Choroid plexus epithelial cell (primary cell): ENCODE measurements at regions not wholly inside any gene's neighbourhood (a gene's known extent, or its start where the extent isn't known, plus 50 kb on each side); places are given as distances from the start of the nearest gene placed in this dataset.

Experiments used
- DNase-seq: peaks from one replicate; pipeline ENCODE4 v3.0.0-alpha.2; 2010; ENCODE audit warnings: low read depth
- H3K4me3 ChIP-seq: 2 replicates; pipeline ENCODE4 v1.5.1; 2011; ENCODE audit warnings: low read depth, mild to moderate bottlenecking, control low read depth, low read length, moderate library complexity
- CTCF ChIP-seq: conservative IDR thresholded peaks from 2 replicates; pipeline ENCODE4 v1.5.1; 2011; ENCODE audit warnings: low read depth, mild to moderate bottlenecking, control low read depth, inconsistent platforms, low read length, moderate library complexity

- no peak overlapping the region for H3K4me3 ChIP-seq
- no peak for DNase-seq
- no peak for TF ChIP-seq CTCF
These were observed 68.8 kb upstream of the DAB2IP start for GRCh38 chr9:121582641-121583040.

DNA sequence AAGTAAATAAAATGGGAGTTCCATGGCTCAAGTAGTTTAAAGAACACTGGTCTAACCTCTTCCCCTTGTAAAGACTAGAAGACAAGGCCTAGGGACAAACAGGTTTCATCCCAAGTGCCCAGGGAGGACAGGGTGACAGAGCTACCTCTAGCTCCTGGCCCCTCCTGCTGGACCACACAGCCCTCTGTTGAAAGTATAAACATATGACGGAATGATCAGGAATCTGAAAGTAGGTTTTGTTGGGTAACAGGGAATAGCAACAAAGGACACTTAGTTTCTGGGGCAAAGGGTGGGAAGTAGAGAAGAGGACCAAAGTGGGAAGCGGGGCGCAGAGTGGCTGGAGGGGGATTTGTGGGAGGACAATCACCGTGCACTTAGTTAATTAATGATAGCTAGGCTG lies 67.0 kb upstream of the DAB2IP start:
- DNase-seq: no peak
- no peak for TF ChIP-seq CTCF
- no peak overlapping the region for H3K4me3 ChIP-seq

DNA sequence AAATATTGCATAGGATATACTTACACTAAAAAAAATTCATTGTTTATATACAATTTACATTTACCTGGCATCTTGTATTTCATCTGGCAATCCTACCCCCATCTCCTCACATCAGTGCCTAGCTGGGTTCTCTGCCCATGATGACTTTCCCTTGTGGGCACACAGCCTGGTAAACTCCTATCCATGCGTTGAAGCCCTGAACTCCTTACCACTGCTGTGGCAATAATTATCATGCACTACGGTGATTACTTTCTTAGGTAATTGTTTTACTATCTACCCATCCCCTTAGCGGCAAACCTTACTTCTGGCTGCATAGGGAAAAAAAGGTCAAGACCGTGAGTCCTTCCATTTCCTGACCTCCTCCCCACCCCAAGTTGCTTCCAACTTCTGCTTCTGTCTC lies 63.6 kb upstream of the DAB2IP start:
- no peak overlapping the region for H3K4me3 ChIP-seq
- no peak for DNase-seq
- TF ChIP-seq CTCF: no peak

GRCh38 chr9:121589986-121590385 lies 61.4 kb upstream of the DAB2IP start:
- TF ChIP-seq CTCF: no peak
- no peak for DNase-seq
- no peak overlapping the region for H3K4me3 ChIP-seq

DNA sequence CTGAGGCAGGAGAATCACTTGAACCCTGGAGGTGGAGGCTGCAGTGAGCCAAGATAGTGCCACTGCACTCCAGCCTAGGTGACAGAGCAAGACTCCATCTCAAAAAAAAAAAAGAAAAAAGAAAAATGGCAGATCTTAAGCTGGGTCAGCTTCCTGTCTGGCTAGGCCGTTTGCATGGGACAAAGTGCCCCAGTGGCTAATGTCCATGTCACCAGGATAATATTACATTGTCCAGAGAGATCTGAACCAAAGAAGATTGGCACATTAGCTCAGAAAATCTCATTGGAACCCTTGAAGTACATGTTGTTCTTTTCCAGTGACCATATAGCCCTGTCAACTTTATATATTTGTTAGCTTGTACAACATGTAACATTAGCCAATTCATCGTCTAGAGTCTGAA lies 59.2 kb upstream of the DAB2IP start:
- no peak for TF ChIP-seq CTCF
- no peak overlapping the region for H3K4me3 ChIP-seq
- DNase-seq: no peak

DNA sequence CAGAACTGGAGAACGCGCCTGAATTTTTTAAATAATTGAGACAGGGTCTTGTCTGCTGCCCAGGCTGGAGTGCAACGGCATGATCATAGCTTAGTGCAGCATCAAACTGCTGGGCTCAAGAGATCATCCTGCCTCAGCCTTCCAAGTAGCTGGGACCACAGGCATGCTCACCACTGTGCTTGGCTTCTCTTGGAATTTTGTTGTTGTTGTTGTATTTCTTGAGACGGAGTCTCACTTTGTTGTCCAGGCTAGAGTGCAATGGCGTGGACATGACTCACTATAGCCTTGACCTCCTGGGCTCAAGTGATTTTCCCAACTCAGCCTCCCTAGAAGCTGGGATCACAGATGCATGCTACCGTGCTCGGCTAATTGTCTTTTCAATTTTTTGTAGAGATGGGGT lies 58.4 kb upstream of the DAB2IP start:
- H3K4me3 ChIP-seq: no peak overlapping the region
- DNase-seq: no peak
- TF ChIP-seq CTCF: no peak

DNA sequence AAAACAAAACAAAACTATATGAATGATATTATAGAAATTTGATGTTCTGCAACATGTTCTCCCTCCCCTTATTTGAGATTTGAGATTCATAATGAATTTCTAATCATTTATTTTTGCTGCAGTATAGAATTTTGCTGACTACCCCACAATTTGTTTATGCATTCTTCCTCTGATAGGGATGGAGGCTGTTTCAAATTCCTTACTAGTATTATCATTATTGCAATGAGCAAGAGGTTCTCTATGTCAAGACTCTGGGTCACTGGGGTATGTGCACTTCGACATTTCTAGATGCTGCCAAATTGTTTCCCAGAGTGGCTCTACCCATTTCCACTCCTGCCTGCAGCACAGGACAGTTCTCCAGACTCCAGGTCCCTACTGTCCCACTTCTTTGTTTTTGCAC lies 54.9 kb upstream of the DAB2IP start:
- TF ChIP-seq CTCF: no peak
- no peak for DNase-seq
- no peak overlapping the region for H3K4me3 ChIP-seq
